CD4-positive, alpha-beta T cell treated with Interleukin-15 for 4 hours (primary cell): ENCODE measurements at regions not wholly inside any gene's neighbourhood (a gene's known extent, or its start where the extent isn't known, plus 50 kb on each side); places are given as distances from the start of the nearest gene placed in this dataset.
"Not testable (repeated sequence)": the region's sequence is repeated elsewhere in the genome, so short reads cannot be mapped to it uniquely, and the experiment has no call there.

Experiments used
- DNase-seq: peaks from one replicate; pipeline ENCODE4 v3.0.0-alpha.2; 2020; ENCODE audit warnings: low spot score

GRCh38 chr12:47610686-47611252 is 95.1 kb downstream of the RPAP3 start:
- no peak for DNase-seq

- DNase-seq = no peak
Measured at GRCh38 chr12:47609806-47610205, 96.0 kb downstream of the RPAP3 start.

- DNase-seq = not testable (repeated sequence)
Measured at GRCh38 chr12:47608671-47609070, 97.2 kb downstream of the RPAP3 start.

- no peak for DNase-seq
Measured at GRCh38 chr12:47604221-47604873, 101.5 kb downstream of the RPAP3 start.

- DNase-seq = no peak
Measured at GRCh38 chr12:47602949-47603558, 102.8 kb downstream of the RPAP3 start.

DNA sequence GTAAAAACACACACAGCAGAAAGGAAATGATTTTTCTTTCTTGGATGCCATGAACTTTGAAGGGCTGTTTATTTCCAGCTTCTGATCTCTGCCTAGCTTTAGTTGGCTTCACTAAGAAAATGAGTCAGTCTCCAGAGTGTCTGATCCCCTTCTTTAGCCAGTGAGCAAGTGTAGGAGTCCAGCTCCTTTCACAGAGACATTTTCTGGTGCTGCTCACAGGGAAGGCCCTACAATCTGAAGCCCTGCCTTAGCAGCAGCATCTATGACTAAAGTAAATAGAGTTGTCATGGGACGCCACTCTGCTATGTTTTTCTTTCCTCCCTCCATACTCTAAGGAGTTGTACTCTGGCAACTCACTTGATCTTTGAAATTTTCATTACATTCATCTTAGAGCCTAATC is 103.5 kb downstream of the RPAP3 start:
- no peak for DNase-seq

DNA sequence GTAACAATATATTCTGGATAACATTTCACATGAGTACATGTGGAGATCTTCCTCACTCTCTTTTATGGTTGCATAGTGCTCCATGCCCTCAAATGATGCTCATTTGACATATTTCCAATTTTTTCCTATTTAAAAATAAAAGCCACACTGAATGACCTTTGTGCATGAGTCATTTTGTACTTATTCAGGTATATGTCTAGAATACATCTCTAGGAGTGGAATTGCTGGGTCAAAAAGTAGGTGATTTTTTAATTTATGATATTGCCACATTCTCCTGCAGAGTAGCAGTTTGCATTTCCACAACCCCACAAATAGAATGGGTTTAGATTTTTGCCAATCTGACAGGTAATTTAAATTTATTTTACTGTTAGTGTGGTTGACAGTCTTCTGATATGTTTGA is 104.8 kb downstream of the RPAP3 start:
- no peak for DNase-seq

DNA sequence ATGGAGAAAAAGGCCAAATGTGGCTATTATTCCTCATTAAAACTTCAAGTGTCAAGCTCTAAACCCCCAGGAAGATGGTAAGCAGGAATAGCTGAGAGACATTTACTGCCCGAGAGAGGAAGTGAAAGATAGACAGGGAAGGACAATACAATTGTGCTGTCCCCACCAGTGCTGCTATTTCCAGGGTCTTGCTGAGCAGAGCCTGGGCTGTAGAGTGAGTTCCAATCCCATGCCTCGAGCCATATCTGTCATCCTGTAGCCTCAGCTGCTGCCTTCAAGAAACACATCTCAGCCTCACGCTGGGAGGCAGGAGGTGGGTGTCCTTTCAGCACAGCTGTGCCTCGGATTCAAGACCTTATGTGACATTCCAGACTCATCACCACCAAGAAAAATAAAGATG is 114.0 kb downstream of the RPAP3 start:
- DNase-seq = no peak

DNA sequence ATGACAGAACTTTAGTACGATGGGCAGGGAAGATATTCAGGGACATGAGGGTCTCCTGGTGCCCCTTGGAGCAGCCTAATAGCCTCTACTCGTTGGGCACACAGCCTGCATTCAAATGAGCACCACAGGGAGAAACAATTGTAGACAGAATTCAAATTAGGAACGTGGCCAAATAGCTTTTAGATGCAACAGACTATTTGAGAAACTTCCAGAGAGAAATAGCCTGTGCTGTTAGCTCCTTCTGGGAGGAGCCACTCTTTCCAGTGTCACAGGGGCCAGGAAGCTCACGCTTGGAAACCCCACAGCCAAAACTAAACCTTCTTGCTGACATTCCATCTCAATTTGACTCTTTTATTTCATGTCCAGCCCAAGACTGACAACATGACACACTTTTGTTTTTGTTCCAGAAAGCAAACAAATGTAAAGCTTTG is 114.5 kb downstream of the RPAP3 start:
- DNase-seq = no peak

DNA sequence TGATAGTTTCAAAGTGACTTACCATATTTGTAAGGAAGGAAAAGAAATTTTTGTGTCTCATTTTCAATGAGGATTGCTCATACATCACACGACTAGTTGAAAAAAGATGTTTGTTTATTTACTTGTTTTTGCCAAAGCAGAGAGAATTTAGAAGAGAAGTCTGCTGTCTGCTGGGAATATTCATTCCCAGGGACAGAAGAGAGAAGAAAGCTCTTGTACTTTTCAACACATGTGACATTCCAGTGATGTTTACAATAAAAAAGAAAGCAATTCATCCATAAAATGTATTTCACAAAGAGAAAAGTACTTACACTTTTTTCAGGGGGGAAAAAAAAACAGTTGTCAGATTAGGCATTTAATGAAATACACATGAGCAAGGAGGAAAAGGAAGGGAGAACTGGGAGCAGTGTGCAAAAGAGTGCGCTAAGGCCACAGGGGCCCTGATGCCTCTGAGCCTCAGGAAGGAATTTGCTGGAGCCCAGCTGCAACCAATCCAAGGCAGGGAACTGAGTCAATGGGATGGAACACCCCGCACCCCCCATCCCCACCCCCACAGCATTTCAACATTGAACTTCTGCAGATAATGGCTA is 115.0 kb downstream of the RPAP3 start:
- DNase-seq = no peak

DNA sequence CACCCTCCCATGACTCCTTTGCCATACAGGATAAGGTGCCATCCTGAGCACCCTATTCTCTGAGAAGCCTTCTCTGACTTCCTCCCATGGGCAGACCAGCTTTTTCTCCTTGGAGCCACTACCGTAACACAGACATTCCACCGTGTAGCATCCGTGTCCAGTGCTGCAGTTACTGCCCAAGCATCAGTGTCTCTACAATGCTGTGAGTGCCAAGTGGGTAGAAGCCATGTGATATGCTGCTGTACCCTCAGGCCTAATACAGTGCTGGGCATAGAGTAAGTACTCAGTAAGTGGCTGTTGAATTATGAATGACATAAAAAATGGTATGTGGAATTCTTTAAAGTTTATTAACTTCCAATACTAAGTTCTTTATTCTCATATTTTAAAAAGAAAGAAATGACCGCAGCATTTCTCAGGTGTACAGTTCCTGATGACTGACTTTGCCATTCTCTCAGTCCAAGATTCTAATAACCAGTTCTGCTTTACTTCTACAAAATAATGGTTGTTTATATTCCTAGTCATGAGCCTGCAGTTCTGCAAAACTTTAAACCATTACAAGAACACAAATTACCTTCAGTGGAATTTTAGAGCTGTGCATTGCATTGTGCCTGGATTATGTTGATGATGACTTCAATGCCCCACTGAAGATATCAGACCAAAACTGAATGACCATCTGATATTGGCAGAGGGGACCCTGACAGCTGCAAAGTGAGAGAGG is 118.7 kb downstream of the RPAP3 start:
- DNase-seq = no peak

DNA sequence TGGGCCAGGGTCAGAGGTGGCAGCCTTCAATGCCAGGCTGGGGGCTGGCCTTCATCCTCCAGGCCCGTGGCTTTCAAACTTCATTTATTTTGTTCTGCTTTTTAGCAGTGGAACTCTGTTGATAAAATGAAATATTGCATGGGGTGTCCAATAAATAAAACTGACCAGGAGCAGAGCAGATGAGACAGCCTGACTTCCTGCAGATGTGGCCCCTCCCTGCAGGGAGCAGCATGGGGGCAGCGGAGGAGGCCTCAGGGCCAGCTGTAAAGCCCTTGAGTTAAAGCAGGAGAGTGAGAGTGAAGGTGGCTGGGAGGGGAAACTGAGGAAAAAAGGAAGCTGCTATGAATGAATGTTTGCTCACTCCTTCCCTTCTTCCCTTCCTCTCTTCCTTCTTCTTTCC is 120.3 kb downstream of the RPAP3 start:
- no peak for DNase-seq

GRCh38 chr12:47578836-47579235 is 127.0 kb downstream of the RPAP3 start:
- no peak for DNase-seq

DNA sequence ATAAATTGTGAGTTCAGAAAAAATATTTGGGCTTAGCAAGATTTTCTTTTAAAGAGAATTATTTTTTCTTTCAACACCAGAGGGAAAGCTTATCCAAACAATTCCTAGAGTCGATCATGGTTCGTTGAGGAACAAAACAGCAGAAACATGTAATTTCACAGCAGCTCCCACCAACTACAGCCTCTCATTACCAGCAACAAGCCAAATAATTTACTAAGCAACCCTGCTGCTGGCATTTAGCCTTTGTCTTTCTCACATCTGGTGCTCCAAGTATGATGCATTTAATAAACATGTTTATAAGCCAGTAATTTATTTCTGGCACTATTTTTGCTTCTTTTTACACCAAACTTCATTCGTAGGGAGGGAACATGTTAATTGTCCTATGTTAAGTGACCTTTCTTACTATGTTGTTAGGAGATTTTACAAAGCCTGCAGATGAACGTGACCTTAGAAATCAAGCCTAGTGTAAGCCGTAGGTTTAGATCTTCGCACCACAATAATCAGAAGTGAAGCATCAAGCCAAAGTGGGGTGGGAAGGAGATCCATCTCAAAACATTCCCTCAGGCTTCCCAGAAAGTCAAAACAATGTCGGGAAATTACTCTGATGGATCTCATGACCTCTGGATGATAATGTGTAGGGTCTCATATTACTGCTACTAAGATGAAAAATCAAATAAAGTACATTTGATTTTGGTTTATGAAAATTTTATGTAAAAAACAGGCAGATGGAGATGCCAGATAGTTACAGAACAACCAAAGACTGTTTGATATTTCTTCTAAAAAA is 128.4 kb downstream of the RPAP3 start:
- DNase-seq = no peak

- DNase-seq = no peak
Measured at GRCh38 chr12:47576289-47576945, 129.4 kb downstream of the RPAP3 start.

DNA sequence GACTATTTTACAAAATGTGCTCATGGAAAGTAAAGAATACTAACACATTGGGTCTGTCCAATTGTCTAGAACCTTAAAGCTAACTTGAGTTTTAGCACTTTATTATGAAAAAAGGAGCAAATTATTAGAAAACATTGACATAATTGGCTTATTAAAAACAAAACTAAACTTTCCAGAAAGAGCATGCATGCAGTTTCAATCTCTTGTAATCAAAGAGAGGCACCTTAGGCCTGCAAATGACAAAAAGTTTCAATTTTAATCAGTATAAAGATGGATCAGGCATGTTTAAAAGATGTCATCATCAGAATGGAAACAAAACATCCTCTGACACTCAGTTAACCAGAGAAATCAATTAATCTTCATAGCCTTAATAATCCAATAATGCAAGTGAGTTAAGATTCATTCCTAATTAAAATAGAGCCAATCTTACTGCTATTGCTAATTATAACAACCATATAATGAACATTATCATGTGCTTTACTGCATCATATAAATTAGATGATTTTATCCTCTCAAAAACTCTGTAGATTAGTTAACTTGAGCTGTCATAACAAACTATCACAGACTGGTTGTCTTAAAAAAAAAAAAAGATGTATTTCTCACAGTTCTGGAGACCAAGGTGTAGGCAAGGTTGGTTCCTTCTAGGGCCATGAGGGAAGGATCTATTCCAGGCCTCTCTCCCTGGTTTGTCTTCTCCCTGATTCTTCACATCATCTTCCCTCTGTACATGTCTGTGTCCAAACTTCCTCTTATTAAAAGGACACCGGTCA is 131.4 kb downstream of the RPAP3 start:
- DNase-seq = no peak

GRCh38 chr12:47573146-47573659 is 132.6 kb downstream of the RPAP3 start:
- no peak for DNase-seq

- no peak for DNase-seq
Measured at GRCh38 chr12:47570151-47570550, 135.7 kb downstream of the RPAP3 start.

DNA sequence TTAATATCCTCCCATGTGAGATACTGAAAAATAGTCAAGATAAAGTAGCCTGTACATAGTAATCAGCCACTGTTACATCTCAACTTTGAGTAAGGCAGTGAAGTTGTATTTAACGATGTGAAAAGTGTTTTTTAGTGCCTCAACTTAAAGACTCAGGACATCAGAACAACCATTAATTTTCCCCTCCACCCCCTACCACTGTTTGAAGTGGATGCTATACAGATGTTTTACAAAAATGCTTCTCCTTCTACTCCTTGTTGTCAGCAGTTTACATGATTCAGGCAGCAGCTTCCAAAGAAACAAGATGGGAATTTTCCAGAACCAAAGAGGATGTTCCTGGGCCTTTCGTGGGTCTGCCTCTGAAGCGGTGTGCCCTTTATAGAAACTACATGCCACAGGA is 143.6 kb downstream of the RPAP3 start:
- DNase-seq = no peak

DNA sequence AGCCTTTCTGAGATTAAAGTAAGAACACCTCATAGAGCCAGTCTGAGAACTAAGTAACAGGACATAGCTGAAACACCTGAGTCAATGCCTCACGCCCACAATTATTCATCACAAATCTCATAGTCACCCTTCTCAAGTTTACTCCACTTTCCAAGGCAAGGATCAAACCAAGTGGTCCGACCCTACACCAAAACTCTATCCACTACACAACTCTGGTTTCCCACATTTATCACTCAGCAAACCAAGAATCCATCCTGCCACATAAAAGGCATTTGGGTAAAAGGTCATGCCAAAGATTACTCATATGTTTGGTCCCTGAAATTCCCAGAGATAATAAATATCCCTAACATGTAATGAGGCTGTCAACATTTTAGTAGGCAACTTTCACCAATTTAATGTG is 144.1 kb downstream of the RPAP3 start:
- no peak for DNase-seq
